Glutamatergic neuron (in vitro differentiated cells): ENCODE measurements at regions not wholly inside any gene's neighbourhood (a gene's known extent, or its start where the extent isn't known, plus 50 kb on each side); places are given as distances from the start of the nearest gene placed in this dataset.
A peak's percentile ranks its signal among the peaks of the same experiment; 100 is the strongest.

Source experiments
- DNase-seq: peaks from one replicate; pipeline ENCODE4 v3.0.0; 2022
- H3K27ac Mint-ChIP-seq: one replicate; pipeline ENCODE4 v1.8.0; 2020; ENCODE audit warnings: mild to moderate bottlenecking, mixed read lengths, inconsistent platforms; ENCODE audit not compliant: unreplicated experiment
- H3K27me3 Mint-ChIP-seq: one replicate; pipeline ENCODE4 v1.8.0; 2020; ENCODE audit warnings: mild to moderate bottlenecking, moderate library complexity, mixed read lengths, inconsistent platforms; ENCODE audit not compliant: unreplicated experiment
- H3K36me3 Mint-ChIP-seq: one replicate; pipeline ENCODE4 v1.8.0; 2020; ENCODE audit warnings: mild to moderate bottlenecking, mixed read lengths, inconsistent platforms; ENCODE audit not compliant: unreplicated experiment
- H3K4me1 Mint-ChIP-seq: one replicate; pipeline ENCODE4 v1.8.0; 2020; ENCODE audit warnings: mild to moderate bottlenecking, low read depth, mixed read lengths, inconsistent platforms; ENCODE audit not compliant: unreplicated experiment
- H3K4me3 Mint-ChIP-seq: one replicate; pipeline ENCODE4 v1.8.0; 2020; ENCODE audit warnings: mild to moderate bottlenecking, mixed read lengths, inconsistent platforms; ENCODE audit not compliant: unreplicated experiment
- H3K9me3 Mint-ChIP-seq: one replicate; pipeline ENCODE4 v1.8.0; 2020; ENCODE audit warnings: mild to moderate bottlenecking, moderate library complexity, mixed read lengths, inconsistent platforms; ENCODE audit not compliant: unreplicated experiment
- TF ChIP-seq, protein P1 (sequence below): fragments of 200-600 bp; sonication (generic); IDR thresholded peaks from one replicate; pipeline ENCODE4 v1.5.0; 2021; ENCODE audit not compliant: partially characterized antibody, unreplicated experiment

DNA sequence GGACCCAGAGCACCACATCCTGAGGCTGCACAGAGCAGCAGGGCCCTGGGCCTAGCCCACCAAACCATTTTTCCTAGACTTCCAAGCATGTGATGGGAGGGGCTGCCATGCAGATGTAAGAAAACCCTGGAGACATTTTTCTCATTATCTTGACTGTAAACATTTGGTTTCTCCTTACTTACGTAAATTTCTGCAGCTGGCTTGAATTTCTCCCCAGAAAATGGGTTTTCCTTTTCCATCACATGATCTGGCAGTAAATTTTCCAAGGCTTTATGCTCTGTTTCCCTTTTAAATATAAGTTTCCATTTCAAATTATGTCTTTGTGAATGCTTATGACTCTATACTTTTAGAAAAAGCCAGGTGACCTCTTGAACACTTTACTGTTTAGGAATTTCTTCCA lies 945.9 kb upstream of the NDST4 start:
- H3K27ac Mint-ChIP-seq: no peak overlapping the region
- no peak for DNase-seq
- peaks cover 5% of the 10 kb centered on the region for H3K36me3 Mint-ChIP-seq
- H3K27me3 Mint-ChIP-seq: no peaks in the 10 kb centered on the region
- TF ChIP-seq, protein P1, sequence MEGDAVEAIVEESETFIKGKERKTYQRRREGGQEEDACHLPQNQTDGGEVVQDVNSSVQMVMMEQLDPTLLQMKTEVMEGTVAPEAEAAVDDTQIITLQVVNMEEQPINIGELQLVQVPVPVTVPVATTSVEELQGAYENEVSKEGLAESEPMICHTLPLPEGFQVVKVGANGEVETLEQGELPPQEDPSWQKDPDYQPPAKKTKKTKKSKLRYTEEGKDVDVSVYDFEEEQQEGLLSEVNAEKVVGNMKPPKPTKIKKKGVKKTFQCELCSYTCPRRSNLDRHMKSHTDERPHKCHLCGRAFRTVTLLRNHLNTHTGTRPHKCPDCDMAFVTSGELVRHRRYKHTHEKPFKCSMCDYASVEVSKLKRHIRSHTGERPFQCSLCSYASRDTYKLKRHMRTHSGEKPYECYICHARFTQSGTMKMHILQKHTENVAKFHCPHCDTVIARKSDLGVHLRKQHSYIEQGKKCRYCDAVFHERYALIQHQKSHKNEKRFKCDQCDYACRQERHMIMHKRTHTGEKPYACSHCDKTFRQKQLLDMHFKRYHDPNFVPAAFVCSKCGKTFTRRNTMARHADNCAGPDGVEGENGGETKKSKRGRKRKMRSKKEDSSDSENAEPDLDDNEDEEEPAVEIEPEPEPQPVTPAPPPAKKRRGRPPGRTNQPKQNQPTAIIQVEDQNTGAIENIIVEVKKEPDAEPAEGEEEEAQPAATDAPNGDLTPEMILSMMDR: no peak
- peaks cover 4% of the 10 kb centered on the region for H3K9me3 Mint-ChIP-seq
- peaks cover 4% of the 10 kb centered on the region for H3K4me1 Mint-ChIP-seq
- no peak overlapping the region for H3K4me3 Mint-ChIP-seq

DNA sequence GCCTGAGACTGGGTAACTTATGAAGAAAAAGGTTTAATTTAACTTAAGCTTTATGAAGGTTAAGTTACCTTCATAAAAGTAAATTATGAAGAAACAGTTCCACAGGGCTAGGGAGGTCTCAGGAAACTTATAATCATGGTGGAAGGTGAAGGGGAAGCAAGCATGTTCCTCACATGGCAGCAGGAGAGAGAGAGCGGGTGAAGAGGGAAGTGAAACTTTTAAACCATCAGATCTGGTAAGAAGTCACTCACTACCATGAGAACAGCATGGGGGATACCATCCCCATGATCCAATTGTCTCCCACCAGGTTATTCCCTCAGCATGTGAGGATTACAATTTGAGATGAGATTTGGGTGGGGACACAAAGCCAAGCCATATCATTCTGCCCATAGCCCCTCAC lies 944.7 kb upstream of the NDST4 start:
- no peak for DNase-seq
- H3K4me1 Mint-ChIP-seq: peaks cover 2% of the 10 kb centered on the region
- peaks cover 5% of the 10 kb centered on the region for H3K36me3 Mint-ChIP-seq
- H3K27ac Mint-ChIP-seq: no peak overlapping the region
- H3K27me3 Mint-ChIP-seq: no peaks in the 10 kb centered on the region
- peaks cover 4% of the 10 kb centered on the region for H3K9me3 Mint-ChIP-seq
- TF ChIP-seq, protein P1: no peak
- no peak overlapping the region for H3K4me3 Mint-ChIP-seq

DNA sequence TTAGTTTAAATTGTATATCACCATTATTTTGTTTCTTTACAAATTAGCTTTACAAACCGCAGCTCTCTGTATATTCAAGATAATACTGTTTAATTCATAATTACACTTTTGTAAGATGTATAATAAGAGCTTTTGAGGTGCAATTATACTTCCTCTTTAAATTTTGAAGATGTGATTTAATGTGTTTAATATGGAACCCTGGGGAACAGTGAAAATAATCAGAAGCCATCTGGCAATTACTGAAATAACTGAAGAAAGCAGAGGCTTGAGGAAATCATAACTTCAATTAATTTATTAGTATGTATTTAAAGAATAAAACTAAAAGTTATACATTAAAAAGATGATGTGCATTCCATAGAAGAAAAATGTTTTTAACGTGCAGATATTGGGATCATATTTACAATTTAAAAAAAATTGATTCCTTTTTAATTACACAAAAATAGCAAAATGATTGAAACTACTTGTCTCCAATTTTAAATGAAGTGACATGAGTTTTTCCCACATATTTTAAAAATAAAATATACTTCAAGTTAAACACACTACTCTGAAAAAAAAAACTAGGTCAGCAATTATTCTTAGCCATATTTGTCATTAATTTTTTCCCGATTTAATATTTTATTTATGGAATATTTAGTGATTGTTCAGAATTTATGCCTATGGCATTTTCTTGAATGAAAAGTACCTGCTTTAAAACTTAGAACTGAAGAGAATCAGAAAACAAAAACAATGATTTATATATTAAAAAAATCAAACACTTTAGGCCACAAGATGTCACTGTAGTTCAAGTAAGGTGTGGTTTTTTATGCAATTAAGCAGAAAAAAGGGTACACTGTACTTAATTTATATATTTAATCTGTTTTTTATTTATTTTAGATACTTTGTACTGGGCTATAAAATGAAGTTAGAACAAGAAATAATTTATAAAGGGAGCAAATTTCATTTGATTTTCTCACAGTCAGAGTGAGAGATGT lies 942.7 kb upstream of the NDST4 start:
- TF ChIP-seq, protein P1: peak; percentile 48
- Mint-ChIP-seq H3K9me3 (peaks cover 4% of the 10 kb centered on the region), H3K4me3 (no peak overlapping the region), H3K4me1 (peaks cover 2% of the 10 kb centered on the region), H3K27ac (peak overlapping the region; percentile 6), H3K36me3 (peaks cover 5% of the 10 kb centered on the region), H3K27me3 (no peaks in the 10 kb centered on the region)
- DNase-seq: no peak

GRCh38 chr4:116027311-116027710 lies 913.9 kb upstream of the NDST4 start:
- Mint-ChIP-seq H3K27ac (no peak overlapping the region), H3K36me3 (no peaks in the 10 kb centered on the region), H3K4me1 (no peaks in the 10 kb centered on the region), H3K27me3 (no peaks in the 10 kb centered on the region), H3K9me3 (no peaks in the 10 kb centered on the region), H3K4me3 (no peak overlapping the region)
- TF ChIP-seq, protein P1: no peak
- no peak for DNase-seq
